ENCODE measurements at regions not wholly inside any gene's neighbourhood (a gene's known extent, or its start where the extent isn't known, plus 50 kb on each side); places are given as distances from the start of the nearest gene placed in this dataset.

- no peak overlapping the region for H3K4me3 ChIP-seq (ENCODE audit: low read depth, low read length)
- TF ChIP-seq, protein P1, sequence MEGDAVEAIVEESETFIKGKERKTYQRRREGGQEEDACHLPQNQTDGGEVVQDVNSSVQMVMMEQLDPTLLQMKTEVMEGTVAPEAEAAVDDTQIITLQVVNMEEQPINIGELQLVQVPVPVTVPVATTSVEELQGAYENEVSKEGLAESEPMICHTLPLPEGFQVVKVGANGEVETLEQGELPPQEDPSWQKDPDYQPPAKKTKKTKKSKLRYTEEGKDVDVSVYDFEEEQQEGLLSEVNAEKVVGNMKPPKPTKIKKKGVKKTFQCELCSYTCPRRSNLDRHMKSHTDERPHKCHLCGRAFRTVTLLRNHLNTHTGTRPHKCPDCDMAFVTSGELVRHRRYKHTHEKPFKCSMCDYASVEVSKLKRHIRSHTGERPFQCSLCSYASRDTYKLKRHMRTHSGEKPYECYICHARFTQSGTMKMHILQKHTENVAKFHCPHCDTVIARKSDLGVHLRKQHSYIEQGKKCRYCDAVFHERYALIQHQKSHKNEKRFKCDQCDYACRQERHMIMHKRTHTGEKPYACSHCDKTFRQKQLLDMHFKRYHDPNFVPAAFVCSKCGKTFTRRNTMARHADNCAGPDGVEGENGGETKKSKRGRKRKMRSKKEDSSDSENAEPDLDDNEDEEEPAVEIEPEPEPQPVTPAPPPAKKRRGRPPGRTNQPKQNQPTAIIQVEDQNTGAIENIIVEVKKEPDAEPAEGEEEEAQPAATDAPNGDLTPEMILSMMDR (IDR thresholded peaks at IDR 0.05; ENCODE audit: low read depth, low read length): no peak
- in situ Hi-C loops (cut with HindIII; ENCODE audit: low sequenced_read_pairs): no loop called here
- DNase-seq (ENCODE audit: low read depth, low spot score): no peak
Observed at GRCh38 chr2:57849843-57850242, 196.8 kb upstream of the VRK2 start.

DNA sequence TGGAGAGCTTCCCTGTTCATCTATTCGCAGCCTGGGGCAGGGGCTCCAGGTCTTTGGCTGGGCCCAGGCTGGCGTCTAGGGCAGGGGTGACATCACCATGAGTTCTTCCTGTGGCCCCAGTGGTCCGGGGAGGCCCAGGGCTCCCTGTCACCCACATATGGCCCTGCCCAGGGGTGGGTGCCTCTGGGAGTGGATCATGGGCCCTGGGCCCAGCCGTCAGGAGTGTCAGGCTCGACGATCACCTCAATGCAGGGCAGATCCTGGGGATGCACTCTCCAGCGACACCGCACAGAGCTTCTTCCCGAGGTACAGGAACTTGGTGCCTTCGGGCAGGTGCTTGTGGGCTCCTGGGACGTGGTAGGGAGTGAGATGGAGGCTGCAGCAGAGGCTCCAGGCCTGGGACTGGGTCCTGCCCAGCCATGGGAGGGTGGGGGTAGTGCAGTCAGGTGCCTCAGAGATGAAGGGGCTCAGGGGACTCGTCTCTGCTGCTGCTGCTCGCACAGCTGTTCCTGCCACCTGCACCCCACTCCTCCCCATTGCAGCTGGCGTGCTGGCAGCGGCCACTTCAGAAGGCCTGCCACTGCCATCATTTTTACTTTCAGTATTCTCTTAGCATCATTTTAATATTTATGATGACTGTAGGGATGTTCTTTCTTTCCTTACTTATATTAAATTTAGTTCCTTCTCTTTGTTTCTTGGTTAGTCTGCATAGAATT lies 196.0 kb upstream of the VRK2 start:
- H3K4me3 ChIP-seq (ENCODE audit: low read depth, low read length): no peak overlapping the region
- in situ Hi-C loops (cut with HindIII; ENCODE audit: low sequenced_read_pairs): no loop called here
- TF ChIP-seq, protein P1 (IDR thresholded peaks at IDR 0.05; ENCODE audit: low read depth, low read length): no peak
- DNase-seq (ENCODE audit: low read depth, low spot score): no peak

DNA sequence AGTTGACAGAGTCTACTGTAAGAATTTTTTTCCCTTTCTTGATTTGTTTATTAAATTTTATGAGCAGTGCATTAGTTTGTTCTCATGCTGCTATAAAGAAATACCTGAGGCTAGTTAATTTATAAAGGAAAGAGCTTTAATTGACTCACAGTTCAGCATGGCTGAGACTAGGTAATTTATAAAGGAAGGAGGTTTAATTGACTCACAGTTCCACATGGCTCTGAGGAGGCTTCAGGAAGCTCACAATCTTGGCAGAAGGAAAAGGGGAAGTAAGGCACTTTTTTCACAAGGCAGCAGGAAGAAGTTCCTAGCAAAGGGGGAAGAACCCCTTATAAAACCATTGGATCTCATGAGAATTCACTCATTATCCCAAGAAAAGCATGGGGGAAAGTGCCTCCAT lies 191.4 kb upstream of the VRK2 start:
- in situ Hi-C loops (cut with HindIII; ENCODE audit: low sequenced_read_pairs): no loop called here
- no peak for DNase-seq (ENCODE audit: low read depth, low spot score)
- TF ChIP-seq, protein P1 (IDR thresholded peaks at IDR 0.05; ENCODE audit: low read depth, low read length): no peak
- no peak overlapping the region for H3K4me3 ChIP-seq (ENCODE audit: low read depth, low read length)

- TF ChIP-seq, protein P1 (IDR thresholded peaks at IDR 0.05; ENCODE audit: low read depth, low read length): no peak
- in situ Hi-C loops (cut with HindIII; ENCODE audit: low sequenced_read_pairs): no loop called here
- DNase-seq (ENCODE audit: low read depth, low spot score): no peak
- no peak overlapping the region for H3K4me3 ChIP-seq (ENCODE audit: low read depth, low read length)
Observed at GRCh38 chr2:57859755-57860154, 186.9 kb upstream of the VRK2 start.

- in situ Hi-C loops (cut with HindIII; ENCODE audit: low sequenced_read_pairs): no loop called here
- H3K4me3 ChIP-seq (ENCODE audit: low read depth, low read length): no peak overlapping the region
- TF ChIP-seq, protein P1 (IDR thresholded peaks at IDR 0.05; ENCODE audit: low read depth, low read length): no peak
- DNase-seq (ENCODE audit: low read depth, low spot score): no peak
Observed at GRCh38 chr2:57862153-57862552, 184.5 kb upstream of the VRK2 start.

DNA sequence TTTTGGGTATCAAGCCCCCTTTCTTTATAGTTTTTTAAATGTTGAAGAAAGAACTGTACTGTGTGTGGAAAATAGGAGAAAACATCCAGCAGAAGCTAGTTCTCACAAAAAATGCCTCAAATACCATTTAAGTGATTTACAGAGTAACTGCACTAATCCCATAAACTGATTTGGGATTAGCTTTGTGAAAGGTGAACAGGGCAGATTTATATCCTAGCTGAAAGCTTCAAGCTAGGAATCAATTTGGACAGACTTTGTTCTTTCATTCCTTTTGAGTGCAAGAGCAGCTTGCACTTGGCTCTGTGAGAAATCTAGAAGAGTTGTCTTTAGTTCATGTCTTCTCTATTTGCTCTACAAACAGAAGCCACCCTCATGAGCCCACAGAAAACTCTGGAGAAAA lies 183.9 kb upstream of the VRK2 start:
- in situ Hi-C loops (cut with HindIII; ENCODE audit: low sequenced_read_pairs): no loop called here
- H3K4me3 ChIP-seq (ENCODE audit: low read depth, low read length): no peak overlapping the region
- no peak for DNase-seq (ENCODE audit: low read depth, low spot score)
- TF ChIP-seq, protein P1 (IDR thresholded peaks at IDR 0.05; ENCODE audit: low read depth, low read length): no peak

Measured in astrocyte of the spinal cord (primary cell).